Upper lobe of left lung (tissue), 6 donors: ENCODE measurements at regions not wholly inside any gene's neighbourhood (a gene's known extent, or its start where the extent isn't known, plus 50 kb on each side); places are given as distances from the start of the nearest gene placed in this dataset.

Experiments
- ATAC-seq, 2 donors: fragments of 200-7000 bp; cut with Tn5 transposase; one replicate each; pipeline ENCODE4 v1.9.1; 2022; ENCODE audit warnings: mild to moderate bottlenecking in 2 of 2, moderate library complexity in 2 of 2; ENCODE audit not compliant: low FRiP score in 2 of 2
- DNase-seq, 2 donors: peaks; one replicate each; pipeline ENCODE4 v3.0.0-alpha.2; 2019 to 2020
- H3K27ac ChIP-seq, 4 donors: fragments of 200-600 bp; sonication (generic); one replicate each; pipeline ENCODE4 v1.5.1; 2016 to 2019
- H3K27me3 ChIP-seq, 4 donors: fragments of 200-600 bp; sonication (generic); one replicate each; pipeline ENCODE4 v1.5.1; 2017 to 2019
- H3K36me3 ChIP-seq, 4 donors: fragments of 200-600 bp; sonication (generic); one replicate each; pipeline ENCODE4 v1.5.1; 2016 to 2019
- H3K4me1 ChIP-seq, 4 donors: fragments of 200-600 bp; sonication (generic); one replicate each; pipeline ENCODE4 v1.5.1; 2018 to 2019
- H3K4me3 ChIP-seq, 4 donors: fragments of 200-600 bp; sonication (generic); one replicate each; pipeline ENCODE4 v1.5.1; 2017 to 2019; ENCODE audit warnings: mild to moderate bottlenecking in 2 of 4, moderate library complexity in 1 of 4
- H3K9me3 ChIP-seq, 4 donors: fragments of 200-600 bp; sonication (generic); one replicate each; pipeline ENCODE4 v1.5.1; 2018 to 2019
- CTCF ChIP-seq, 6 experiments: fragments of 450-650 bp in 4 of 6; fragments of 200-600 bp in 2 of 6; sonication (generic) in 2 of 6; IDR thresholded peaks; one replicate each; pipeline ENCODE4 v1.5.1; 2016 to 2019; ENCODE audit warnings: antibody characterized with exemption in 6 of 6
- EP300 ChIP-seq, 4 donors: sonication (generic); formaldehyde crosslinking; IDR thresholded peaks; one replicate each; pipeline ENCODE4 v1.5.1; 2017; ENCODE audit warnings: antibody characterized with exemption in 4 of 4, control low read depth in 2 of 4
- POLR2A ChIP-seq, 4 donors: fragments of 450-650 bp; IDR thresholded peaks; one replicate each; pipeline ENCODE4 v1.5.1; 2016 to 2017; ENCODE audit warnings: antibody characterized with exemption in 4 of 4, mild to moderate bottlenecking in 2 of 4
- POLR2AphosphoS5 ChIP-seq, 2 donors: sonication (generic); formaldehyde crosslinking; IDR thresholded peaks; one replicate each; pipeline ENCODE4 v1.5.1; 2017; ENCODE audit warnings: antibody characterized with exemption in 2 of 2
- WGBS, 2 donors: methylation state at CpG; one replicate each; pipeline ENCODE4 v1.1.5; 2017 to 2018; 5-methylcytosine and 5-hydroxymethylcytosine counted together
- donor health status: DM: no; HTN: no; CAD: no; lungs with moderate emphysema.
- donor health status: DM: no; HTN: yes; CAD: no; lungs with severe emphysema.

GRCh38 chr11:70842701-70843100 lies 409.7 kb downstream of the SHANK2 start:
- no peak overlapping the region for H3K27ac ChIP-seq
- DNase-seq (peak in 1 of 2 donors; percentile 62), ATAC-seq (no peak)
- H3K4me1 ChIP-seq = no peaks in the 10 kb centered on the region
- H3K9me3 ChIP-seq = peaks cover 0 to 8% (median 0%) of the 10 kb centered on the region in 4 donors
- no peaks in the 10 kb centered on the region for H3K27me3 ChIP-seq
- 86 to 95% methylated on average over 12 to 14 of the region's 14 CpGs for WGBS, 2 donors
- TF ChIP-seq POLR2AphosphoS5 (IDR thresholded peaks at IDR 0.05) = no peak
- no peak for TF ChIP-seq POLR2A (IDR thresholded peaks at IDR 0.05)
- no peak for TF ChIP-seq CTCF (IDR thresholded peaks at IDR 0.05)
- TF ChIP-seq EP300 (IDR thresholded peaks at IDR 0.05) = no peak
- no peaks in the 10 kb centered on the region for H3K36me3 ChIP-seq
- no peak overlapping the region for H3K4me3 ChIP-seq

GRCh38 chr11:70843906-70844305 lies 408.5 kb downstream of the SHANK2 start:
- no peak overlapping the region for H3K4me3 ChIP-seq
- no peaks in the 10 kb centered on the region for H3K9me3 ChIP-seq
- H3K36me3 ChIP-seq = no peaks in the 10 kb centered on the region
- WGBS, 2 donors = 93 to 99% methylated on average over 6 of the region's 6 CpGs
- no peak for TF ChIP-seq EP300 (IDR thresholded peaks at IDR 0.05)
- TF ChIP-seq CTCF (IDR thresholded peaks at IDR 0.05) = no peak
- TF ChIP-seq POLR2AphosphoS5 (IDR thresholded peaks at IDR 0.05) = no peak
- TF ChIP-seq POLR2A (IDR thresholded peaks at IDR 0.05) = no peak
- no peak for DNase-seq
- H3K27ac ChIP-seq = no peak overlapping the region
- no peak for ATAC-seq
- H3K4me1 ChIP-seq = no peaks in the 10 kb centered on the region
- no peaks in the 10 kb centered on the region for H3K27me3 ChIP-seq

DNA sequence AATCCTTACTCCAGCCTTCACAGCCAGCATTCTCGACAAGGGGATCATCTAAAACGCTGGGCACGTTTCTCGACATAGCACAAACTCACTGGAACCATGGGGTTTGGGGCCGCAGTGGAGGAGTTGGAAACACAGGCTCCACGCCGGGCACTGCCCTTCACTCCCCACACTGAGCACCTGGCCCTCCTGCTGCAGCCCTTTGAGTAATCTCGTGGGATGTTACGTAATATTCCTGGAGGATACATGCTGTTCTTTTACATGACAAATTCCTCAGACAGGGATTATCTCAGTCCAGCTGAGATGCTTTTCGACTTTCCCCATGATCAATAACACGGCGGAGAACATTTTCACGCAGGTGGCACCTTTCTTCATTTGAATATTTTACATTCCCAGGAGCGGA lies 408.0 kb downstream of the SHANK2 start:
- DNase-seq (no peak), ATAC-seq (no peak)
- H3K27me3 ChIP-seq = no peaks in the 10 kb centered on the region
- H3K9me3 ChIP-seq = no peaks in the 10 kb centered on the region
- no peak overlapping the region for H3K4me3 ChIP-seq
- H3K36me3 ChIP-seq = no peaks in the 10 kb centered on the region
- H3K27ac ChIP-seq = no peak overlapping the region
- no peak for TF ChIP-seq POLR2AphosphoS5 (IDR thresholded peaks at IDR 0.05)
- no peak for TF ChIP-seq CTCF (IDR thresholded peaks at IDR 0.05)
- TF ChIP-seq EP300 (IDR thresholded peaks at IDR 0.05) = no peak
- no peak for TF ChIP-seq POLR2A (IDR thresholded peaks at IDR 0.05)
- 88 to 93% methylated on average over 14 of the region's 14 CpGs for WGBS, 2 donors
- H3K4me1 ChIP-seq = no peaks in the 10 kb centered on the region

DNA sequence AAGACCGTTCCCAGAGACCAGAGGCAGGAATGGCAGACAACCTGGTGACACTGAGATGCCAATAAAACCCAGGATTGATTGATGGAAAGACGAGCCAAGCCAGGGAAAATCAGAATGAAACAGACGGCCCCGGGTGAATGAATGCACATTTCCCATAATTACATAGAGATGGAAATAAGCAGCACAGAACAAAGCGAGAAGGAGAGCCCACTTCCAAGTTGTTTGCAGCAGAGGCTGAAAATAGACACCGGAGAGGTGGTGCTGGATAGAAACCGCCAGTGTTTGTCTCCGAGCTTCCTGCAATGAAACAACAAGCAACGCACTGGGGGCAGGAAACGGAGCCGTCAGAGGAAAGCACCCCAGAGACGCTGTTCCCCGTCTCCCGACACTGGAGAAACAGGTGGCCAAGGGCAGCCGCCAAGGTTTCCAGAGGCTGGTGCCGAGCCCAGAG lies 406.8 kb downstream of the SHANK2 start:
- H3K27me3 ChIP-seq = no peaks in the 10 kb centered on the region
- H3K36me3 ChIP-seq = no peaks in the 10 kb centered on the region
- TF ChIP-seq CTCF (IDR thresholded peaks at IDR 0.05) (no peak), POLR2AphosphoS5 (IDR thresholded peaks at IDR 0.05) (no peak), POLR2A (IDR thresholded peaks at IDR 0.05) (no peak), EP300 (IDR thresholded peaks at IDR 0.05) (no peak)
- H3K27ac ChIP-seq = no peak overlapping the region
- 43 to 55% methylated on average over 16 of the region's 16 CpGs for WGBS, 2 donors
- no peaks in the 10 kb centered on the region for H3K4me1 ChIP-seq
- ATAC-seq (no peak), DNase-seq (peak in 1 of 2 donors; percentile 14)
- no peaks in the 10 kb centered on the region for H3K9me3 ChIP-seq
- H3K4me3 ChIP-seq = no peak overlapping the region
